ENCODE measurements at regions not wholly inside any gene's neighbourhood (a gene's known extent, or its start where the extent isn't known, plus 50 kb on each side); places are given as distances from the start of the nearest gene placed in this dataset.
"Not testable (repeated sequence)": the region's sequence is repeated elsewhere in the genome, so short reads cannot be mapped to it uniquely, and the experiment has no call there.

- in situ Hi-C loops (cut with MboI; ENCODE audit: low sequenced_read_pairs); H3K4me3 ChIP-seq; H3K27me3 ChIP-seq (ENCODE audit: low read depth); H3K9me3 ChIP-seq; H3K36me3 ChIP-seq (replicated peaks); DNase-seq (ENCODE audit: low spot score in 2 of 2); H3K4me1 ChIP-seq: not testable (repeated sequence)
These were observed 53.9 kb upstream of the GOLGA8A start for GRCh38 chr15:34491488-34491887.

GRCh38 chr15:34490417-34491193 lies 53.0 kb upstream of the GOLGA8A start:
- Histone ChIP-seq H3K9me3 (no peaks in the 10 kb centered on the region), H3K4me3 (no peak overlapping the region), H3K27me3 (ENCODE audit: low read depth) (0 out of 2 replicates have a peak, but pooled peaks cover 2% of the 10 kb centered on the region), H3K4me1 (no peaks in the 10 kb centered on the region), H3K36me3 (replicated peaks) (no peaks in the 10 kb centered on the region)
- in situ Hi-C loops (cut with MboI; ENCODE audit: low sequenced_read_pairs) = no loop called here
- no peak for DNase-seq (ENCODE audit: low spot score in 2 of 2)

DNA sequence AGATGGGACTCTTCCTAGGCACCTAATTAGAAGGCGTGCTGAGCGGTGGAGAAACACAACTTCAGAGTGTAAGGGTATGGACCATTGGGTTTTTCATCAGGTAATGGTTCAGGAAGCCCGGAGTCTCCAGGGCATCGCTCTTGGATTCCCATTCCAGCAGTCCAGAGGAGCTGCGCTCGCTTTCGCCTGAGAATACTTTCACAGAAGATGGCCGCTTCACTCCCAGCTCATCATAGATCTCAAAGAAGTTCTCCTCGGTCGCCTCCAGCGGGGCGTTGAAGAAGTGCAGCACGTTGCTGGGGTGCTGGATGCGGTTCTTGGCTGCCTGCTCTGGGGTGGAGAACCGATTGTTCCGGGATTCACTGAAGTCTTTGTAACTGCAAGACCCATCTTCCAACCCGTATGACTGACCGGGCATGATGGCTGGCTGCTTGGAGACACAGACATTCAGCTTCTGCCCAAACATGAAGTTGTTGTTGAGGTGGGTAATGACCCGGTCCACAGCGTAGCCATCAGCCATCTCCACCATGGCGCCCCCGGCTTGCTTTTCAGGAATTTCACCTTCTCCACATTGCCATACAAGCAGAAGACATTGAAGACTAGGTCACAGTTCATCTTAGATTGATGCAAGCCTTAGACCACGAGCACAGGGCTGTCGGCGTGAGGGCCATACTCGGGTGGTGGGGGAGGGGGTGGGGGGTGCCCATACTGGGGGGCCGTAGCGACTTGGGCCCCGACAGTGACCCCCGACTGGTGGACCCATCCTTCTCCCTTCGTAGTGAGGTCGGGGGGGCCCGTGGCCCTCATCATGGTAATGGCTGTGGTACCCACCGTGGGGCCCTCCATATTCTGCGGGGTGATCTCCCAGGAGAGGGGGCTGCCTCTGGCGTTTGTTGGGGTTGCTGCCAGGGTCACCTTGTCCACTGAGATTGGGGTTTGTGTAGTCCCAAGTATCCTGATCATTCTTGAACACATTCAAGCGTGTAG lies 51.7 kb upstream of the GOLGA8A start:
- H3K9me3 ChIP-seq; DNase-seq (ENCODE audit: low spot score in 2 of 2); H3K36me3 ChIP-seq (replicated peaks); H3K4me1 ChIP-seq; H3K27me3 ChIP-seq (ENCODE audit: low read depth); H3K4me3 ChIP-seq; in situ Hi-C loops (cut with MboI; ENCODE audit: low sequenced_read_pairs): not testable (repeated sequence)
